WTC11 (cell line): ENCODE measurements at regions not wholly inside any gene's neighbourhood (a gene's known extent, or its start where the extent isn't known, plus 50 kb on each side); places are given as distances from the start of the nearest gene placed in this dataset.

Experiments used
- CREM ChIP-seq: sonication (generic); formaldehyde crosslinking; IDR thresholded peaks from 2 replicates; pipeline ENCODE4 v1.8.1; 2022; ENCODE audit warnings: mild to moderate bottlenecking, missing genetic modification reagents, moderate library complexity
- CTCF ChIP-seq: fragments of 200-600 bp; IDR thresholded peaks from 2 replicates; pipeline ENCODE4 v1.8.0; 2022; ENCODE audit warnings: antibody characterized with exemption

DNA sequence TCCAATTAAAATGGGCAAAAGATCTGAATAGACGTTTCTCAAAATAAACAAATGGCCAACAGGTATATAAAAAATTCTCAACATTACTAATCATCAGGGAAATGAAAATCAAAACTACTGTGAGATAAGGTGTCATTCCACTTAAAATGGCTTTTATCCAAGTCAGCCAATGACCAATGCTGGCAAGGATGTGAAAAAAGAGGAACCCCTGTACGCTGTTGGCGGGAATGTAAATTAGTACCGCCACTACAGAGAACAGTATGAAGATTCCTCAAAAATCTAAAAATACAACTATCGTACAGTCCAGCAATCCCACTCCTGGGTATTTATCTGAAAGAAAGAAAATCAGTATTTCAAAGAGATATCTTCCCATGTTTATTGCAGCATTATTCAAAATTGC is 176.9 kb upstream of the STT3B start:
- TF ChIP-seq CTCF = no peak
- no peak for TF ChIP-seq CREM (CRISPR knock-in tag)
